PC-3 (cell line): ENCODE measurements at regions not wholly inside any gene's neighbourhood (a gene's known extent, or its start where the extent isn't known, plus 50 kb on each side); places are given as distances from the start of the nearest gene placed in this dataset.

Experiments used
- ATAC-seq: fragments of 200-7000 bp; cut with Tn5 transposase; 2 replicates; pipeline ENCODE4 v1.9.1; 2020; ENCODE audit warnings: mild to moderate bottlenecking, moderate library complexity
- BruUV-seq: library from RNA; stranded (reverse); fragments of 400-500 nt; replicated peaks from 2 replicates; lab custom pipeline; 2021; lab: Mats Ljungman, UMichigan
- CTCF ChIA-PET: fragments of 300-600 bp; sonication (Branson Sonifier 250); formaldehyde crosslinking; loops from one replicate; lab custom pipeline; 2022; ENCODE audit warnings: antibody characterized with exemption; lab: Charles Lee
- POLR2A ChIA-PET: fragments of 300-600 bp; sonication (Branson Sonifier 250); formaldehyde crosslinking; loops from one replicate; lab custom pipeline; 2022; ENCODE audit warnings: antibody characterized with exemption; ENCODE audit not compliant: unreplicated experiment; lab: Charles Lee
- DNase-seq: peaks from one replicate; pipeline ENCODE4 v3.0.0-alpha.2; 2015
- H2AFZ ChIP-seq: fragments of 300-600 bp; sonication (generic); 2 replicates; pipeline ENCODE4 v1.6.0; 2016; ENCODE audit warnings: antibody characterized with exemption, low read length
- H3F3A ChIP-seq: fragments of 300-600 bp; sonication (generic); one replicate; pipeline ENCODE4 v1.6.0; 2017; ENCODE audit warnings: antibody characterized with exemption, low read length, control low read depth, mild to moderate bottlenecking; ENCODE audit not compliant: unreplicated experiment
- H3K27ac ChIP-seq: fragments of 300-600 bp; sonication (generic); 2 replicates; pipeline ENCODE4 v1.5.1; 2016; ENCODE audit warnings: mild to moderate bottlenecking, low read length
- H3K27me3 ChIP-seq: fragments of 300-600 bp; sonication (generic); 2 replicates; pipeline ENCODE4 v1.6.1; 2016; ENCODE audit warnings: low read length, mixed read lengths
- H3K36me3 ChIP-seq: fragments of 300-600 bp; sonication (generic); 2 replicates; pipeline ENCODE4 v1.6.1; 2016; ENCODE audit warnings: low read depth, mixed run types, low read length, mixed read lengths
- H3K4me1 ChIP-seq: fragments of 300-600 bp; sonication (generic); 2 replicates; pipeline ENCODE4 v1.5.1; 2016; ENCODE audit warnings: low read length; ENCODE audit not compliant: insufficient read depth
- H3K4me2 ChIP-seq: fragments of 300-600 bp; sonication (generic); 2 replicates; pipeline ENCODE4 v1.6.0; 2016; ENCODE audit warnings: low read length
- H3K4me3 ChIP-seq: fragments of 300-600 bp; sonication (generic); 2 replicates; pipeline ENCODE4 v1.5.1; 2016; ENCODE audit warnings: mild to moderate bottlenecking, low read length, mixed read lengths
- H3K79me2 ChIP-seq: fragments of 300-600 bp; sonication (generic); 2 replicates; pipeline ENCODE4 v1.6.1; 2017; ENCODE audit warnings: low read length, mixed read lengths
- H3K9ac ChIP-seq: fragments of 300-600 bp; sonication (generic); 2 replicates; pipeline ENCODE4 v1.6.0; 2016; ENCODE audit warnings: mild to moderate bottlenecking, low read length
- H3K9me2 ChIP-seq: fragments of 300-600 bp; sonication (generic); replicated peaks from 2 replicates; pipeline ENCODE4 v1.6.1; 2016; ENCODE audit warnings: mixed run types, low read length, mixed read lengths
- H3K9me3 ChIP-seq: fragments of 300-600 bp; sonication (generic); 2 replicates; pipeline ENCODE4 v1.6.1; 2016; ENCODE audit warnings: low read length, mixed read lengths
- H4K20me1 ChIP-seq: fragments of 300-600 bp; sonication (generic); 2 replicates; pipeline ENCODE4 v1.6.1; 2016; ENCODE audit warnings: low read length, mixed read lengths
- CTCF ChIP-seq: fragments of 300-600 bp; sonication (generic); conservative IDR thresholded peaks from 2 replicates; pipeline ENCODE4 v1.5.1; 2017; ENCODE audit warnings: antibody characterized with exemption, low read depth, mild to moderate bottlenecking, low read length
- EZH2 ChIP-seq: fragments of 300-600 bp; sonication (generic); IDR thresholded peaks from one replicate; pipeline ENCODE4 v1.6.1; 2017; ENCODE audit warnings: antibody characterized with exemption, mild to moderate bottlenecking, low read length; ENCODE audit not compliant: unreplicated experiment
- EZH2phosphoT487 ChIP-seq: fragments of 300-600 bp; sonication (generic); IDR thresholded peaks from 2 replicates; pipeline ENCODE4 v1.6.1; 2018; ENCODE audit warnings: mild to moderate bottlenecking, antibody characterized with exemption, low read length, borderline replicate concordance
- intact Hi-C: fragments of 100-400 bp; cut with micrococcal nuclease; formaldehyde crosslinking; loops from 2 replicates; pipeline ENCODE4 v1.9.0; 2023

GRCh38 chr12:16901946-16902345 lies 296.0 kb upstream of the LMO3 start:
- no TSS peak for BruUV-seq
- Histone ChIP-seq H3K4me3 (no peak overlapping the region), H3K4me1 (no peaks in the 10 kb centered on the region), H3K79me2 (no peaks in the 10 kb centered on the region), H3K27me3 (no peaks in the 10 kb centered on the region), H3K9me3 (no peaks in the 10 kb centered on the region), H2AFZ (no peak overlapping the region), H3K9me2 (no peaks in the 10 kb centered on the region), H4K20me1 (no peaks in the 10 kb centered on the region), H3K4me2 (no peak overlapping the region), H3K36me3 (no peaks in the 10 kb centered on the region), H3K27ac (no peak overlapping the region), H3F3A (no peaks in the 10 kb centered on the region), H3K9ac (no peak overlapping the region)
- intact Hi-C loops, result no loop called here
- CTCF ChIA-PET, result no interaction called here
- DNase-seq (no peak), ATAC-seq (no peak)
- TF ChIP-seq CTCF, result no peak
- no peak for TF ChIP-seq EZH2
- TF ChIP-seq EZH2phosphoT487, result no peak
- POLR2A ChIA-PET, result no interaction called here

DNA sequence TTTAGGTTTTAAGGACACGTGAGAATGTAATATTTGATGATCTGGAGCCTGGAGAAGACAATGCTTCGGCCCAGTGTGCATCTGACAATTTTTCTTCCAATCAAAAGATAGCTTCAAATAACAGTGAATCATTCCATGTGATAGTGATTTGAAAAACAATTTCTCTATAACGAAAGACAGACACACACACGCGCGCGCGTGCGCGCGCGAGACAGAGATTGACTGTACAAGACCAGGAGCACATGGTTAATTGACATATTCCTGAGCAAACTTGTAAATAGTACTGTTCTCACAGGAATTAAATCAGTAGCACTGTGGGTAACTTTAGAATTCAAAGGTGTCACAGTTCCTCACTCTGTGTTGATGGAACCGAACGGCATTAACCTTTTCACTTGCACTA lies 287.5 kb upstream of the LMO3 start:
- BruUV-seq, result no TSS peak
- ATAC-seq (no peak), DNase-seq (no peak)
- ChIA-PET CTCF (no interaction called here), POLR2A (no interaction called here)
- Histone ChIP-seq H3K27ac (no peak overlapping the region), H3K27me3 (no peaks in the 10 kb centered on the region), H3K9me3 (no peaks in the 10 kb centered on the region), H3K9me2 (no peaks in the 10 kb centered on the region), H4K20me1 (no peaks in the 10 kb centered on the region), H3K36me3 (no peaks in the 10 kb centered on the region), H3K9ac (no peak overlapping the region), H2AFZ (no peak overlapping the region), H3K4me1 (no peaks in the 10 kb centered on the region), H3K4me2 (no peak overlapping the region), H3F3A (no peaks in the 10 kb centered on the region), H3K79me2 (no peaks in the 10 kb centered on the region), H3K4me3 (no peak overlapping the region)
- no peak for TF ChIP-seq EZH2
- intact Hi-C loops, result no loop called here

DNA sequence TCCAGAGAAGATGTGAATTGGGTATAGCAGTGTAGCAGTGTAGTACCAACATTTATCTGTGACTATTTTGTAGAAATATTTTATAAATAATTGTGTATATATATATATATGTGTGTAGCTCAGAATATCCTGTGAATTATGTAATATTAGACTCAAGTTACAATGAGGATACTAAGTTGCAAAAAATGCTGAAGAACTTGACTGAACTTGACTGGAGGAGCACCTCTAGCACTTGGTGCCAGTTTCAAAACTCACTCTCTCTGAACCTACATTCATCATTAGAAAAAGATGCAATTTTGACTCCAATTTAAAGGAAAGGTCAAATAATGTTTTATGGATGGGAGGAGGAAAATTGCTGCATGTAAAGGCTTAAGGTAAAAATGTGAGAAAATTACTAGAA lies 285.7 kb upstream of the LMO3 start:
- POLR2A ChIA-PET, result no interaction called here
- CTCF ChIA-PET, result no interaction called here
- DNase-seq, result no peak

More for the DNA sequence above, 285.7 kb upstream of the LMO3 start:
- Histone ChIP-seq H2AFZ (no peak overlapping the region), H3K27ac (no peak overlapping the region), H4K20me1 (no peaks in the 10 kb centered on the region), H3K9me2 (no peaks in the 10 kb centered on the region), H3K4me1 (no peaks in the 10 kb centered on the region), H3F3A (no peaks in the 10 kb centered on the region), H3K9me3 (no peaks in the 10 kb centered on the region), H3K4me3 (no peak overlapping the region), H3K9ac (no peak overlapping the region), H3K4me2 (no peak overlapping the region), H3K79me2 (no peaks in the 10 kb centered on the region), H3K27me3 (no peaks in the 10 kb centered on the region), H3K36me3 (no peaks in the 10 kb centered on the region)
- intact Hi-C loops, result no loop called here
- BruUV-seq, result no TSS peak
- TF ChIP-seq CTCF (no peak), EZH2 (no peak), EZH2phosphoT487 (no peak)
- no peak for ATAC-seq
